NCI-H748 treated with DMSO at 0.1 percent for 48 hours (cell line): ENCODE measurements at regions not wholly inside any gene's neighbourhood (a gene's known extent, or its start where the extent isn't known, plus 50 kb on each side); places are given as distances from the start of the nearest gene placed in this dataset.

Experiments used
- DNase-seq: peaks from one replicate; lab custom pipeline; 2025; lab: John Stamatoyannopoulos, UW

DNA sequence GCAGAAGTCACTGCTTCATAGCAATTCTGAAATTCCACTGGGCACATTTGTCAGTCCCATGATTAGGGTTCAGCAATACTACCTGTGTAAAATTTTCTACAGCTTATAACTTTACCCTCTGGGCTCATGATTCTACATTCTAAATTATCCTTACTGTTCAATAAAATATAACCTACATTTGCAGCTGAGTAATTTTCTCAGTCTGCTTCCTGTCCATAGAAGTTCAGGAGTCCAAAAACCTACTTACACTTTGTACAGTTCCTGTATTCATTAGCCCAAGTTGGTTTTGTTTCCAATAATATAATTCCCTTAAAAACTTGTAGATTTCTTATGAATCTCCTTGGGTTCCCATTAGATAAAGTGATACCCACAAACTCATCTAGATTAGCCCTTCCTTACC is 295.3 kb downstream of the SP3 start:
- no peak for DNase-seq

DNA sequence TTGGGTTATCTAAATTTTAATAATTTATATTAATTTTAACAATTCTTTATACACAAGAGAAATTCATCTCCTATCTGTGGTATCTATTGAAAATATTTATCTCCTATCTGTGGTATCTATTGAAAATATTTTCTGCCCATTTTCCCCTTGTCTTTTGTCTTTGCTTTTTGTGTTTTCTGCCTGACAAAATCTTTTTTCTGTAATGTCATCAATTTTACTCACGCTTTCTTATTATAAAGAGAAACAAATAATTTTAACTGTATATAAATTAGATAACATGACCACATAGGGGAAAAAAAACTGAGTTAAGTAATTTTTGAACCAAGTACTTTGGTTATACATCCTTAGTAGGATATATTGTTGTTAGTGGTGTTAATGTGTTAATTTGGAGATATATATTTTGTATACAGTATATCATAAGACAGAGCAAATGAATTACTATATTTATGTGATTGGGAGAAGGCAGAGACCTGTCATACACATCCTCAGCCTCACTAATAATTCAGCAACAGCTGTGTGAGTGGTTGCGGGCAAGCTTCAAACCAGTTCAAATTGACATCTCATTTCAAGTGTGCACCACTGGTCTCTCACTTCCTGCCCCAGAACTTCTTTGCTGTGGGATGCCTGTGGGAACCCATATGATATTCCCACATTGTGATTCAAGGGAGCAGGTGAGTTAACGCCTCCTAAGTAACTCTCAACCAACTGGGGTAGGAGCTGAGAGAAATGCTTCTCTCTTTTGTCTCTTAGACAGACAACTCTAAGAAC is 292.4 kb downstream of the SP3 start:
- no peak for DNase-seq

DNA sequence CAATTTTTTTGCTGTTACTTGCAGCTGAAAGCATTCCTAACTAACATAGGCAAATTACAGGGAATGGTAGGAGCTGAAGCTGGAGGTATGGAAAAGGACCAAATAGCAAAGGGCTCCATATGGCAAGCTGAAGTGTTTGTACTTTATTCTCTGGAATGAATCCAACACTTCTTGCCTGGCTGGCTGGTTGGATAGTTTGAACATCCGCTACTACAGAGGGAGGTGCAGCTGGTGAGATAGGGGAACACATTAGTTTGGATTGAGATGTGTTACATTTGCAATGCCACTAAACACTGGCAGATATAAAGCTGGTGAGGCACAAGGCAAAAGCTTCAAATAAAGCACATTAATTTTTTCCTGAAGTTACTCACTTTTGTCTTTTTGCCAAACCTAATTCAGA is 291.5 kb downstream of the SP3 start:
- no peak for DNase-seq

DNA sequence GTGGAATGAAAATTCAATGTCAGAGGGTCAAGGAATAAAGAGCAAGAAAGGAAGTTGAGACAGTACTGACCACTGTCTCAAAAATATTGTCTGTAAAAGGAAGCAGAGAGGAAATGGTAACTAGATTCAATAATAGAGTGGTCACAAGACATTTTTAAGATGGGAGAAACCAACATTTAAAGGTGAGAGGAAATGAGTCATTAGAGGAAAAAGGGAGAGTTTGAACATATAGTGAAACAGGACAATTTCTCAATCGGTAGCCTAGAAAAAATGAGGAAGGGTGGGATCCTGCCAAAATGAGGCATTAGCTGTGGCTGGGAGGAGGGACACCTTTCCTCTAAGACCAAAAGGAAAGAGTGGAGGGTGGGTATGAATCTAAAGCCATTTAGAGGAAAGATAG is 288.5 kb downstream of the SP3 start:
- no peak for DNase-seq

DNA sequence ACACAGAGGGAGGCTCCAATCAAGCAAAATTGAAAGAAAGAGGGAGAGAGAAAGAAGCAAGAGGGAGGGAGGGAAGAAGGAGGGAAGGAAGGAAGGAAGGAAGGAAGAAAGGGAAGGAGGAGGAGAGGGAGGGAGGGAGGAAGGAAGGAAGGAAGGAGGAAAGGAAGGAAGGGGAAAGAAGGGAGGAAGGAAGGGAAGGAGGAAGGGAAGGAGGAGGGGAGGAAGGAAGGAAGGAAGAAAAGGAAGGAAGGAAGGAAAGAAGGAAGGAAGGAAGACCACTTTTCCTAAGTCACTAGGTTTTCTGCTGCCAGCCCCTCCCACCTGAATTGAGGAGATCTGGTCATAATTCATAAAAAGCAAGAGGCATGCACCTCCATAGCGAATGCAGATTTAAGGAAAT is 287.0 kb downstream of the SP3 start:
- DNase-seq: no peak

DNA sequence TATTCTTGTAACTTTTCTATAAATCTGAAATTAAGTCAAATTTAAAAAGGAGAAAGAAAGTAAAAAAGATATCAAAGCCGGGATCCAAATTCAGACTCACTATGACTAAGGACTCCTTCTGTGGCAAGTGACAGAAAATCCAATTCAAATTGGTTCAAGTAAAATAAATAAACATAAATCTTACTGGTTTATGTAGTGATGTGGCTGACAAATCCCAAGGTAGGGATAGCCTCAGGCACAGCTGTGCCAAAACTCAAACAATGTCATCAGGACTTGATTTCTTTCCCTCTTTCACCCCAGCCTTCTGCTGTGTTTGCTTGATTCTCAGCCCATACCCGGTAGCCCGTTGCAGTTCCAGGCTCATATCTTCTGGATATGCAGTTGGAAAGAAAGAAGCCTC is 284.6 kb downstream of the SP3 start:
- DNase-seq: no peak

DNA sequence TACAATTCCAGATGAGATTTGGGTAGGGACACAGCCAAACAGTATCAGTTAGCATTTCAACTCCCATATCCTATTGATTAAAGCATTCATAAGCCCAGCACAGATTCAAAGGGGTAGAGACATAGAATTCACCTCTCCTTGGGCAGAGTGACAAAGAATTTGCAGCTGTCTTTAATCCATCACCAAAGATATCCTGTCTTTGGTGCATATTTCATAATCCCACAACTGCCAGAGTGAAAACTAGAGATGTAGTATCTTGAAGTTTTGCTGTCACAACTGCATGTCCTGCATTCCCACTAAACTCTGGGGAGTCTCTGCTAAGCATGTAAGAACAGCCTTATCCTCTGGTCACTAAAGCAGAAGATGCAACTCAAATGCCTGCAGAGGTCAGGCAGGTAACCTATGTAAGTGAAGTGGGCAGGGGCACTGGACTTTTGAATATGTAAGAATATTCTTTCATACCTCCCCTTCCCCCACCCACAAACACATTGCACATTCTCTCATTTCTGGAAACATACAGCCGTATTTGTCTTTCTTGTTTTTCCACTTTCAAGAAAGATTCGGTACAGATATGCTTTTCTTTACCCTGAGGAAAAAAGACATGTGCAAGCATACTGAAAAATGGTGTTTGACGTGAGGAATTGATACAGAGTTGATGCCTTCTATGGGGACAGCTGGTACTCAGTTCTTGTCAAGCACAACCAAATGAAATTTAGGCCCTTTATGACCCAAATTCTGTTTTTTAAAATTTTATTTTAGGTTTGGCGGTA is 283.1 kb downstream of the SP3 start:
- DNase-seq: no peak

DNA sequence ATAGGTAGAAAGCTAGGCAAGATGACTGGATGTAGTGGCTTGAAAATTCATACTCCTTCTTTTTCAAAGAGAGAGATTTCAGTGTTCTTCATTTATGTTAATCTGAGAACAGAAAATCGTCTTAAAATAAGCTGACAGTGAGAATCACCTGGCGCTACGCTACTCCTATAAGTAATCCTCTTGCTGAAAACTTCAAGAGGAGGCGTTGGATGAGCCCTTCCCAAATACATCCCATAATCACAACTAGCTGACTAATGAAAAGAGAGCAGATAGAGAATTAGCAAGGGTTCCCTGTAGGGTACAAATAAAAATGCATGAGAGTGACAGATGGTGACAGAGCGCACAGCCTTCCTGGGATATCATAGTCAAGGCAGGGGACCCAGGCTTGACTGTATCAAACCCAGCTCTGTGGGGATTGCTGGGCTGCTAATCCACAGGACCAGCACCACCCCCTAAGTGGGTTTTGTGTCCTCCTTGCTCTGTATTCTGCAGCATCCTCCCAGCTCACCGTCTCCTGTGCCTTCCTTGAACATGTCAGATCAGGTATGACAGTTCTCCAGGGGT is 280.2 kb downstream of the SP3 start:
- DNase-seq: no peak

DNA sequence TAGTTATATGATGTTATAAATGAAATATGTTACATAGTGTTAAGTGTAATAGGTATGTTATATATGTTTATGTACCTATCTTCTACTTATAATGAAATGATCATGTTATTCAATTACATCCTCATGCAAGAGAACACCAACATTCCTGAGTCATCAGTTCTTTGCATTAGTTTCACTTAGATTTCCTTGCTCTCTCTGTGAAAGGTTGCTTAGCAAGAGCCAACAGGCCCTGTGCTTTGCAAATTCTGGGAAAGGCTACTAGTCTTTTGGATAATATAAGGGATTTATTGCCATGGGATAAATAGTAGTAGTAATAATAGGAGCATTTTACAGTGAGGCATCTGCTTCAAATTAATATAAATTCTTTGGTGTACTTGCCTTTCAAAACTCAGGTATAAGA is 274.8 kb downstream of the SP3 start:
- DNase-seq: no peak

DNA sequence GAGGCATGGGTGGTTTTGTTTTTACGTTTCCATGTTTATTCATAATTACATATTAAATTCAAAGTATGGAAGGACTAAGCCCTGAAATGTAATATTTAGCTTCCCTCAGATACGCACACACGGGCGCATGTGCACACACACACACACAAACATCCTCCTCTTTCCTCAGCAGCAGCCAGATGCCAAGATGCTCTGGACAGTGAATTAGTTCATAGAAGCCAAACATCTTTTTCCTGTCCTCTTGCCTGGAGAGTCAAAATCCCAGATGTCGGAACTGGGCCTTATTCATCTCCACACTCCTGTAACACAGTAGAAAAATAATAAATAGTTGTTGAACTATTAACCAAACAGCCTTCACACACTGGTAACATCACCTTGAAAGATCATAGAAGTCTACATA is 273.1 kb downstream of the SP3 start:
- DNase-seq: no peak

DNA sequence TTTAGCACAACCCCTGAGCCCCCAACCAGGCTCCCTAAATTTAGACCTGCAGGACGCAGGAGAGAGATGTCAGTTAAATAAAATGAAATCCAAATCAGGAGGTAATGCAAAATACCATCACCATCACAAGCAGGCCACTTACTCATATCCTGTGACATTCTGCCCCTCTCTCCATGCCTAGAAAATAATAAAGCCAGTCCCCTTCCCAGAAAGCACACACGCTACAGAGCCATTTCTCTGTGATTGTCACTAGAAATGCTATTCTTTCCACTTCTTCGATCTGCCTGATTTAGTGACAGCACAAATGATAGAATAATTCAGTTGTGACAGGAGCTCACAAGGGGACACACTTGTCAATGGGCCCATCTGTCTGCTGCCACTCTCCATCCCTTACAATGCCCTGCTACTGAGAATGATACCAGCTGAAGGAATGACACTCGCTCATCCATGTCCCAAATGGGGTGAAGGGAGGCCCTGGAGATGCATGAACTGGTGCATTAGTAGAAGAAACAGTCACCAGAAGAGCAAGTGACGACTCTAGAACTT is 272.1 kb downstream of the SP3 start:
- no peak for DNase-seq

DNA sequence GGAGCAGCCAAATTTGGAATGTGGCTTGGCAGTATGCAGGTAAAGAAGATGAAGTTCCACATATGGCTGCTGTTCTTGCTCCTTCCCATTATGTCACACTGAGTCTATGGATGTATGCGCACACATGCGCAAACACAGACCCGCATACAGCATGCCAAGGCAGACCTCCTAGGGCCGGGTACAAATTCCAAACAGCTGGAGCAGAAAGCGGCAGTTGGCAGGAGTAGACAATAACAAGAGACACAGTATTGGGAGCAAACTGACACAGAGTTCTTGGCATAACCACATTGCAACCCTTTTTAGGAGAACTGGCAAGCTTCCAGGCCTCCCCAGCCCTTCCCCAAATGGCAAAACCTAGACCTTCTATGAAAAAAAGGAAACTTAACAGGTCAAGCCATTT is 268.9 kb downstream of the SP3 start:
- no peak for DNase-seq

DNA sequence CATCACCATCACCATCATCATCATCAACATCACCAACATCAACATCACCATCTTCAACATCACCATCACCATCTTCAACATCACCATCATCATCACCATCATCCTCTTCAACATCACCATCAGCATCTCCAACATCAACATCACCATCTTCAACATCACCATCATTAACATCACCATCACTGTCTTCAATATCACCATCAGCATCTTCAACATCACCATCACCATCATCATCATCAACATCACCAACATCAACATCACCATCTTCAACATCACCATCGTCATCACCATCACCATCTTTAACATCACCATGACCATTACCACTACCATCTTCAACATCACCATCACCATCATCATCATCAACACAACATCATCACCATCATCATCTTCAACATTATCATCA is 267.2 kb downstream of the SP3 start:
- no peak for DNase-seq

DNA sequence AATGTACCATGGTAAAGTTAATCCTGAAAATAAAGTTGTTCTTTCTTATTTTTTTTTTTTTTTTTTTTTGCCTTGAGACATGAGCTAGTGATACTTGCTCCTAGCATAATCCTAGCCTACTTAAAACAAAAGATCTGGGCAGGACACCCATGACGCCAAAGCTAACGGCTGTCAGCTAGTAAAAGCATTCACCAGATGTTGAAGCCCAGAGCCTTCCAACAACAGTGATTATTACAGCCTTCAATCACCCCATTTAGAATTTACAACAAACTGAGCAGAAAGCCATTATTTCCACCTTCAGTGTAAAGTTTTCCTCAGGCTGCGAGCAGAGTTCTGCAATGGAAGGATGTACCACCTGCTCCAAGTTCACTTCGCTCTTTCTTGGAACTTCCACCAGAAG is 259.5 kb downstream of the SP3 start:
- no peak for DNase-seq

DNA sequence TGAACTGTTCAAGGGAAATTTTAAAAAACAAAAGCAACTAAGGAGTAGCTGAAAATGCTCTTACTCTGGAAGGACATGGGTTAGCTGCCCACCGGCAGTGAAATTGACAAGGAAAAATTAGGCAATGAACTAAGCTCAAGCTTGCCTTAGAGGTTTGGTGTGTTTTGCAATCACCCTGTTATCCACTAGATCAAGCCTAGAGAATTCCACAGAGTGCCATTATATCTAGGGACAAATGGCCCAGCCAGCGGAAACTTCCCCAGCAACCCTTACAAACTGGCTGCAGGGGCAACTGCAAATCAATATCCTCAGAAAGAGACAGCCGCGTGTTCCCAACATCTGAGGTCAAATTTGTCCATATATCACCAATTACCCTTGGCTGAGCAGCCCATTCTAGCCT is 258.2 kb downstream of the SP3 start:
- DNase-seq: no peak

DNA sequence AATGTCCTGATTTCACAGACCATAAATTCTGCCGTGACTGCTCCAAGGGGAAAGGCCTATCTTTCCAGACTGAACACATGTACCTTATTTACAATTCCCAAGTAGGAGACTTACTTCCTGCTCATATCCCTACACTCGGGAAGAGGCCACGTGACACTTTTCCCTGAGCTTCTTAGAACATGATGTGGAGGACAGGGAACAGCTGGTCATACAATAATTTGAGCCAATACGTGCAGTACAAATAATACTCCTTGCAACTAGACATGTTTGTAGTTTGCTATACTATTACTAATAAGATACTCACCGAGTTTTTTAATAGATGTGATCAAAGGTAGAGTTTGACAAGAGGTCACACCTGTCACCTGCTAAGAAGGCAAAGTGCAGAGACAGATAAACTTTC is 256.4 kb downstream of the SP3 start:
- DNase-seq: no peak

DNA sequence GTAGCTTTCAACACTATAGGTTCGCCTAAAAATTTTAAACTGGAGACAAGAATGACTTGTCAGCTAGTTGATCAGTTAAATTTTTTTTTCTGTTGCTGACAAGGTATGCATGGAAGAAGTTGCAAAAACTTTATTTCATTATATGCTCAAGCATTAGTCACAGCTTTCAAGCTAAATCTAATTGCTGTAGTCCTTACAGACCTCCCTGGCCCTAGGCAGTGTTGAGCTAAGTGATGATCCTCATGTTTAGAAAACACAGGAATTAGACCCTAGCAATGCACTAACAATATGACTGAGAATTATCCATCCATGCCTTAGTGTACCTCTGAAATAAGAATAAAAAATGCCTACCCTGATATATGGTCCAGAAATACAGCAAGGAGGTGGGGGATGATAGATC is 253.4 kb downstream of the SP3 start:
- DNase-seq: no peak

DNA sequence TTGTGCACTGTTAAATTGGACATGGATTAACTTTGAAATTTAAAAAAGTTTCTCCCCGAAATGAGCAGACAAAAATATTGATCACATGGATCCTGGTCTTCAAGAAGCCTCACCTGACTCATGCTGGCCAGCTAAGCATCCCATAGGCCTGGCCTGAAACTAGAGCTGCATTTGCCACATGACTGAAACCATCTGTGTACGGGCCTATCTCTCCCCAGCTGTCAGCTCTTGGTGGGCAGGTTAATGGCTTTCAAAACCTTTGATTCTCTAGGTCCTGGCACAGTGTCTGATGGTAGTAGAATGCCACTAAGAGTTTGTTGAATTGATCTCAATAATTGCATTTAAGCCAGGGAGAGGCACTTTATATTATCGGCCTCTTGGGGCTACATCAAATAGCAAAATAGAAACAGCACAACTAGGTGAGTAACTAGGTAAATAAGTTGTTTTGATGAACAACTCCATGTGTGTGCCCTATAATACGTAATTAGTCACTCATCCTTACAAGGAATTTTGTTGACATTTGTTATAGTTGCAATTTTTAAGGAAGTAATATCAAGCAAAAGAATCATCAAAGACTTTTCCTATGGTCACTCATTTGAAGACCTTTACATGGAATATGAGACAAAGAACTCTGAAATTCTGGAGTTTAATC is 251.1 kb downstream of the SP3 start:
- DNase-seq: no peak

DNA sequence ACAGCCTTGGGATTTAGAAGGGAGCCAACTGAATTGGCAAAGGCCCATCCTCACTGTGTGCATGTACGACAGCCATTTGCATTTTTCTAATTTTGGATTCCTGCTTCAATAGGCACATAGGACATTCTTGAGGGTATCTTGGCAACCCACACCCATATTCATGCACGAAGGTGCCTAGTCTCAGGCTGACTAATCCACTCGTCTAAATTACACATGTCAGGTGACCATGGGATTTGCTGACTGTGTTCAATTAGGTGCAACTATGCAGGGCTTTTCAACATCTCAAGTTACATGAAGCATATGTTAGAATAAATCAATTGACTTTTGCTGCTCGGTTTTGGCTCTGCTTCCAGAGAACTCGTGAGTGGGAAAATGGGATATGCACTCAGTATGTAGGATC is 249.7 kb downstream of the SP3 start:
- no peak for DNase-seq

DNA sequence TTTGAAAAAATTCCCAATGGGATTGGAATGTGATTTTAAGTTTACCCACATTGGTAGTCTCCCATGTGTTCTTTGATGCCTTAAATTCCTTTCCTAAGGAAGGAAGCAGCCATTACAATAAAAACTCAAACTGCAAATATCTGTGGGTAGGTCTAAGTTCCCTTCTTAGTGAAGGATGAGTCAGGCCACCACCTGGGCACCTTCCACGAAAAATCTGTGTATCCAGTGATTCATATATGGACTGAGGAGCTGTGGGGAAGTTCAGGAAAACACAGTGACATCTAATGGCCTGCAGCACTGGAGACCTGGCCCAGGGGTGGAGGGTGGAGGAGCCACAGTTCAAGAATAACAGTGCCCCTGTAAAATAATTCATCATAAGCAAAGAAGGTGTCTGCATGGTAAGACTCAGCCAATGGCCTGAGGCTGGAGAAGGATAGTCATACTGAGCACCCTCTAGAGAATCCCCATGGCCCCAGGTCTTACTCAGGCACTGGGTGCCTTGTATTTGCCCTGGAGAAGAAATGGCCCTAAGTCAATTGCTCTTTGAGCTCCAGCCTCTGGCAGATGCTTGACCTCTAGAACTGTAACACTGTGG is 248.6 kb downstream of the SP3 start:
- no peak for DNase-seq

DNA sequence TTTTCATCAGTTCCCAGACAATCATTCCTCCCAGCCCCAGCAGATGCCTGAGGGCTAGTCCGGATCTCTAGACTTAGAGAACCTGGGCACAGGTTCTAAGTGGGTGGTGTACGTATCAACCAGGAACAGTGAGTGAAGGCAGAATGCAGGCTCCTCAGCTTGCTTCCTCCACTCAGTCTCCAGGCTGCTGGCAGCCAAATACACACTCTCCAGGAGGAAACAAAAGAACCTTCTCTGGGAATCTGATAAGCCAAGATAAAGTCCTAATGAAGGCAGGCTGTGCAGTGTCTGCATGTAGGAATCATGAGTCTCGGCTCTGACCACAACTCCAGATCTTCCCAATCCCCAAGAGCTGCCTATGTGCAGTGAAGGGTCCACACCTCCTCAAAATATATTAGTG is 245.7 kb downstream of the SP3 start:
- DNase-seq: no peak

DNA sequence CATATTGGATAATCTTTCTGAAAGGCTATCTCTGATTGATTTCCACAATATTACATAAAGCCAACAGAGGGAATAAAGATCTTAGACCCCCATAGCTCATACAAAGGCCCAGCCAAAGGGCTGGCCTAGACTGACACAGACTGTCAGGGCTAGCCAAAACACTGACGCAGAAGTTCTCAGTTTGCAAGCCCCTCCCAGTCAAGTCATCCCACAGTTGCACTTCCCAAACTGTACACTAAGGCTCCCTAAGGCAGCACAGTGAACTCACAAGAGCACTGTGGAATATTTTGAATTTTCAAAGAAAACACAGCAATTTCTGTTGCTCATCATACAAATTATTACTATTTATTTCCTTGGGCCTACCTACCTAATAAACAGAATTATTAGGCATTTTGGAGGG is 244.9 kb downstream of the SP3 start:
- DNase-seq: no peak
